Keratinocyte (primary cell): ENCODE measurements at regions not wholly inside any gene's neighbourhood (a gene's known extent, or its start where the extent isn't known, plus 50 kb on each side); places are given as distances from the start of the nearest gene placed in this dataset.

Experiments
- DNase-seq: peaks from one replicate; pipeline ENCODE4 v3.0.0-alpha.2; 2011; ENCODE audit warnings: low read depth, missing footprints, low spot score
- FAIRE-seq: peaks from 2 replicates; lab custom pipeline; 2011; peaks lifted over from hg19 to GRCh38; lab: Jason Lieb, UNC
- H2AFZ ChIP-seq: 2 replicates; pipeline ENCODE4 v1.6.0; 2012; ENCODE audit warnings: low read length, control low read depth, inconsistent platforms; ENCODE audit not compliant: control insufficient read depth
- H3K27ac ChIP-seq: 2 replicates; pipeline ENCODE4 v1.5.1; 2011; ENCODE audit warnings: low read length; ENCODE audit not compliant: control insufficient read depth, insufficient read depth
- H3K27me3 ChIP-seq: 3 replicates; pipeline ENCODE4 v1.6.0; 2011; ENCODE audit warnings: low read length; ENCODE audit not compliant: control insufficient read depth, insufficient read depth; ENCODE audit errors: extremely low read depth
- H3K36me3 ChIP-seq, 2 experiments: 2 replicates in 1 of 2; 3 replicates in 1 of 2; pipeline ENCODE4 v1.5.1; 2011; ENCODE audit warnings: low read length in 2 of 2, mild to moderate bottlenecking in 1 of 2; ENCODE audit not compliant: control insufficient read depth in 2 of 2, insufficient read depth in 2 of 2; ENCODE audit errors: extremely low read depth in 1 of 2
- H3K4me1 ChIP-seq: 3 replicates; pipeline ENCODE4 v1.5.1; 2011; ENCODE audit warnings: low read length; ENCODE audit not compliant: control insufficient read depth, insufficient read depth; ENCODE audit errors: extremely low read depth
- H3K4me2 ChIP-seq: 3 replicates; pipeline ENCODE4 v1.6.0; 2011; ENCODE audit warnings: low read depth, low read length; ENCODE audit not compliant: control insufficient read depth, insufficient read depth; ENCODE audit errors: extremely low read depth
- H3K4me3 ChIP-seq, 3 experiments: fragments of 200-600 bp in 1 of 3; sonication (generic) in 1 of 3; 2 replicates in 2 of 3; 3 replicates in 1 of 3; pipeline ENCODE4 v1.5.1; 2011 to 2016; ENCODE audit warnings: low read length in 3 of 3, mild to moderate bottlenecking in 3 of 3, control low read depth in 2 of 3, inconsistent platforms in 1 of 3, low read depth in 1 of 3, mixed read lengths in 1 of 3, mixed run types in 1 of 3, moderate library complexity in 1 of 3; ENCODE audit not compliant: control insufficient read depth in 2 of 3, insufficient read depth in 2 of 3; ENCODE audit errors: extremely low read depth in 1 of 3
- H3K79me2 ChIP-seq: 2 replicates; pipeline ENCODE4 v1.6.0; 2012; ENCODE audit warnings: low read length; ENCODE audit not compliant: control insufficient read depth, insufficient read depth
- H3K9ac ChIP-seq: 3 replicates; pipeline ENCODE4 v1.6.0; 2011; ENCODE audit warnings: low read length; ENCODE audit not compliant: control insufficient read depth, insufficient read depth; ENCODE audit errors: extremely low read depth
- H3K9me1 ChIP-seq: 3 replicates; pipeline ENCODE4 v1.6.0; 2011; ENCODE audit warnings: low read length; ENCODE audit not compliant: control insufficient read depth, insufficient read depth; ENCODE audit errors: extremely low read depth
- H3K9me3 ChIP-seq: 2 replicates; pipeline ENCODE4 v1.5.1; 2012; ENCODE audit warnings: low read depth, low read length; ENCODE audit not compliant: control insufficient read depth
- H4K20me1 ChIP-seq: 3 replicates; pipeline ENCODE4 v1.6.0; 2011; ENCODE audit warnings: low read length; ENCODE audit not compliant: control insufficient read depth, insufficient read depth; ENCODE audit errors: extremely low read depth
- CTCF ChIP-seq, 3 experiments: IDR thresholded peaks in 1 of 3; conservative IDR thresholded peaks in 1 of 3; optimal IDR thresholded peaks in 1 of 3; 2 replicates in 2 of 3; 3 replicates in 1 of 3; pipeline versions ENCODE3 to v1.5.1; 2011; ENCODE audit warnings: low read length in 3 of 3, mild to moderate bottlenecking in 3 of 3, moderate library complexity in 2 of 3, control low read depth in 1 of 3, inconsistent platforms in 1 of 3; ENCODE audit not compliant: insufficient read depth in 2 of 3; ENCODE audit errors: extremely low read depth in 1 of 3
- EZH2 ChIP-seq: IDR thresholded peaks from one replicate; pipeline ENCODE4 v1.6.1; 2012; ENCODE audit warnings: inconsistent platforms, mild to moderate bottlenecking, low read length, moderate library complexity
- dilution Hi-C: fragments of 300-500 bp; cut with MboI; formaldehyde crosslinking; loops from one replicate; pipeline ENCODE4 v1.7.0; 2020; ENCODE audit warnings: low sequenced_read_pairs; ENCODE audit not compliant: extremely low pct_ligation_motif_present

- TF ChIP-seq EZH2, result no peak
- no peak for TF ChIP-seq CTCF (optimal IDR thresholded peaks at IDR 0.05 in 1 of 3, IDR thresholded peaks at IDR 0.05 in 1 of 3, conservative IDR thresholded peaks at IDR 0.05 in 1 of 3; ENCODE audit: extremely low read depth in 1 of 3, insufficient read depth in 2 of 3, low read length in 3 of 3)
- Histone ChIP-seq H3K36me3 (no peaks in the 10 kb centered on the region), H3K4me2 (no peak overlapping the region), H3K9me3 (no peaks in the 10 kb centered on the region), H3K4me1 (no peaks in the 10 kb centered on the region), H3K27me3 (peaks cover 24% of the 10 kb centered on the region), H3K9ac (no peak overlapping the region), H3K9me1 (no peaks in the 10 kb centered on the region), H3K4me3 (no peak overlapping the region), H2AFZ (no peak overlapping the region), H3K27ac (no peak overlapping the region), H4K20me1 (no peaks in the 10 kb centered on the region), H3K79me2 (no peaks in the 10 kb centered on the region)
- FAIRE-seq (no peak), DNase-seq (no peak)
- dilution Hi-C loops, result no loop called here
Observed at GRCh38 chr20:17868700-17869231, 99.8 kb downstream of the SNX5 start.

- no peaks in the 10 kb centered on the region for H4K20me1 ChIP-seq
- dilution Hi-C loops, result no loop called here
- H3K9ac ChIP-seq, result no peak overlapping the region
- no peak overlapping the region for H2AFZ ChIP-seq
- H3K4me1 ChIP-seq, result no peaks in the 10 kb centered on the region
- H3K27me3 ChIP-seq, result peaks cover 24% of the 10 kb centered on the region
- H3K36me3 ChIP-seq, result no peaks in the 10 kb centered on the region
- H3K4me2 ChIP-seq, result no peak overlapping the region
- no peaks in the 10 kb centered on the region for H3K79me2 ChIP-seq
- no peaks in the 10 kb centered on the region for H3K9me1 ChIP-seq
- TF ChIP-seq CTCF (optimal IDR thresholded peaks at IDR 0.05 in 1 of 3, IDR thresholded peaks at IDR 0.05 in 1 of 3, conservative IDR thresholded peaks at IDR 0.05 in 1 of 3; ENCODE audit: extremely low read depth in 1 of 3, insufficient read depth in 2 of 3, low read length in 3 of 3) (no peak), EZH2 (no peak)
- no peak overlapping the region for H3K27ac ChIP-seq
- no peak for DNase-seq
- H3K9me3 ChIP-seq, result no peaks in the 10 kb centered on the region
- H3K4me3 ChIP-seq, result no peak overlapping the region
- no peak for FAIRE-seq
Observed at GRCh38 chr20:17868151-17868550, 100.4 kb downstream of the SNX5 start.
